SK-N-SH (cell line): ENCODE measurements at regions not wholly inside any gene's neighbourhood (a gene's known extent, or its start where the extent isn't known, plus 50 kb on each side); places are given as distances from the start of the nearest gene placed in this dataset.

Experiments used
- CTCF ChIA-PET: fragments of 300-600, 350-600 bp; formaldehyde crosslinking; extraction: SDS; loops from one replicate; lab custom pipeline; 2021; lab: Yijun Ruan, JAX
- POLR2A ChIA-PET: fragments of 350-600 bp; sonication (Branson Sonifier 250); formaldehyde crosslinking; extraction: SDS; loops from one replicate; lab custom pipeline; 2020; ENCODE audit warnings: antibody characterized with exemption, inconsistent platforms; lab: Yijun Ruan, JAX
- DNase-seq: peaks from one replicate; pipeline ENCODE4 v3.0.0; 2012
- H2AFZ ChIP-seq: fragments of 200-600 bp; sonication (generic); 2 replicates; pipeline ENCODE4 v1.8.1; 2016; ENCODE audit warnings: antibody characterized with exemption, mild to moderate bottlenecking, low read depth
- H3F3A ChIP-seq: fragments of 200-600 bp; sonication (generic); replicated peaks from 2 replicates; pipeline ENCODE3; 2016; ENCODE audit warnings: antibody characterized with exemption, mild to moderate bottlenecking; ENCODE audit not compliant: insufficient read depth
- H3K27ac ChIP-seq, 2 experiments: fragments of 200-500 bp in 1 of 2; fragments of 200-600 bp in 1 of 2; sonication (Bioruptor generic) in 1 of 2; sonication (generic), shearing (Covaris generic) in 1 of 2; 2 replicates each; pipeline versions ENCODE4 v1.5.1 to v1.6.1; 2014 to 2016; ENCODE audit warnings: low read depth in 2 of 2, inconsistent platforms in 1 of 2, low read length in 1 of 2, mild to moderate bottlenecking in 1 of 2, mixed read lengths in 1 of 2
- H3K27me3 ChIP-seq: fragments of 200-600 bp; sonication (generic), shearing (Covaris generic); 2 replicates; pipeline ENCODE4 v1.6.1; 2016; ENCODE audit warnings: mixed run types; ENCODE audit not compliant: insufficient read depth
- H3K36me3 ChIP-seq, 2 experiments: fragments of 200-500 bp in 1 of 2; fragments of 200-600 bp in 1 of 2; sonication (Bioruptor generic) in 1 of 2; sonication (generic) in 1 of 2; replicated peaks in 1 of 2; 2 replicates each; pipeline versions ENCODE3 to v1.5.1; 2014 to 2016; ENCODE audit warnings: low read length in 1 of 2, mild to moderate bottlenecking in 1 of 2; ENCODE audit not compliant: insufficient read depth in 2 of 2, control insufficient read depth in 1 of 2
- H3K4me1 ChIP-seq, 2 experiments: fragments of 200-500 bp in 1 of 2; fragments of 200-600 bp in 1 of 2; sonication (Bioruptor generic) in 1 of 2; sonication (generic), shearing (Covaris generic) in 1 of 2; 2 replicates each; pipeline versions ENCODE4 v1.5.1 to v1.6.1; 2014 to 2016; ENCODE audit warnings: low read depth in 1 of 2, low read length in 1 of 2, mixed run types in 1 of 2; ENCODE audit not compliant: insufficient read depth in 2 of 2, control insufficient read depth in 1 of 2
- H3K4me2 ChIP-seq: fragments of 200-600 bp; sonication (generic), shearing (Covaris generic); 2 replicates; pipeline ENCODE4 v1.6.1; 2017; ENCODE audit warnings: mixed run types
- H3K4me3 ChIP-seq, 2 experiments: fragments of 200-500 bp in 1 of 2; fragments of 200-600 bp in 1 of 2; sonication (Bioruptor generic) in 1 of 2; sonication (generic), shearing (Covaris generic) in 1 of 2; 2 replicates each; pipeline versions ENCODE4 v1.5.1 to v1.8.1; 2014 to 2016; ENCODE audit warnings: low read depth in 2 of 2, inconsistent platforms in 1 of 2, low read length in 1 of 2, mild to moderate bottlenecking in 1 of 2, mixed read lengths in 1 of 2, moderate library complexity in 1 of 2
- H3K79me2 ChIP-seq: fragments of 200-600 bp; sonication (generic); 2 replicates; pipeline ENCODE4 v1.8.1; 2017; ENCODE audit warnings: mild to moderate bottlenecking; ENCODE audit not compliant: insufficient read depth
- H3K9ac ChIP-seq: fragments of 200-600 bp; sonication (generic); 2 replicates; pipeline ENCODE4 v1.6.1; 2017; ENCODE audit warnings: mixed run types
- H3K9me2 ChIP-seq: fragments of 200-600 bp; sonication (generic); 2 replicates; pipeline ENCODE4 v1.6.1; 2017; ENCODE audit warnings: mixed run types
- H3K9me3 ChIP-seq: fragments of 200-600 bp; sonication (generic); 2 replicates; pipeline ENCODE4 v1.6.1; 2017; ENCODE audit warnings: mixed run types, mild to moderate bottlenecking, moderate library complexity
- H4K20me1 ChIP-seq: fragments of 200-600 bp; sonication (generic); 2 replicates; pipeline ENCODE4 v1.6.1; 2017; ENCODE audit warnings: mild to moderate bottlenecking, mixed run types; ENCODE audit not compliant: insufficient read depth
- CHD2 ChIP-seq: fragments of 150-350 bp; IDR thresholded peaks from 2 replicates; pipeline ENCODE4 v1.6.1; 2018; ENCODE audit warnings: low read length; ENCODE audit not compliant: partially characterized antibody
- EP300 ChIP-seq, 2 experiments: IDR thresholded peaks; 2 replicates each; pipeline versions ENCODE4 v1.4.0 to v1.6.1; 2012; ENCODE audit warnings: borderline replicate concordance in 1 of 2, low read depth in 1 of 2, low read length in 1 of 2
- EZH2phosphoT487 ChIP-seq: fragments of 200-600 bp; sonication (generic); IDR thresholded peaks from 2 replicates; pipeline ENCODE4 v1.6.1; 2017; ENCODE audit warnings: low read depth, mixed run types, mild to moderate bottlenecking, antibody characterized with exemption, moderate library complexity, borderline replicate concordance
- FOXJ3 ChIP-seq: sonication (generic); formaldehyde crosslinking; IDR thresholded peaks from 2 replicates; pipeline ENCODE4 v1.5.1; 2020; ENCODE audit warnings: mild to moderate bottlenecking, missing genetic modification reagents
- FOXM1 ChIP-seq: IDR thresholded peaks from 2 replicates; pipeline ENCODE4 v1.4.0; 2012; ENCODE audit warnings: low read depth, mild to moderate bottlenecking
- GATA2 ChIP-seq: sonication (generic); formaldehyde crosslinking; IDR thresholded peaks from 2 replicates; pipeline ENCODE4 v1.5.0; 2020; ENCODE audit warnings: mild to moderate bottlenecking, missing genetic modification reagents
- JUND ChIP-seq: IDR thresholded peaks from 2 replicates; pipeline ENCODE4 v1.4.0; 2012
- NRF1 ChIP-seq: IDR thresholded peaks from 2 replicates; pipeline ENCODE4 v1.6.1; 2012; ENCODE audit warnings: low read depth, mild to moderate bottlenecking, low read length
- RXRA ChIP-seq: IDR thresholded peaks from 2 replicates; pipeline ENCODE4 v1.4.0; 2012; ENCODE audit warnings: low read depth, mild to moderate bottlenecking, borderline replicate concordance
- SIN3A ChIP-seq: IDR thresholded peaks from 2 replicates; pipeline ENCODE4 v1.6.1; 2012; ENCODE audit warnings: low read depth, mild to moderate bottlenecking, low read length, moderate library complexity, borderline replicate concordance
- SMC3 ChIP-seq: IDR thresholded peaks from 2 replicates; pipeline ENCODE4 v1.6.1; 2012; ENCODE audit warnings: low read depth, low read length, improper control_type of control experiment
- WGBS: methylation state at CpG from one replicate; pipeline ENCODE4 v1.1.6; 2017; ENCODE audit warnings: low lambda C conversion rate; 5-methylcytosine and 5-hydroxymethylcytosine counted together
- TF ChIP-seq, protein P1 (sequence below): IDR thresholded peaks from 2 replicates; pipeline ENCODE4; 2012
- TF ChIP-seq, protein P2 (sequence below): IDR thresholded peaks from 2 replicates; pipeline ENCODE4 v1.6.1; 2012; ENCODE audit warnings: mild to moderate bottlenecking, low read depth, low read length, moderate library complexity
- TF ChIP-seq, protein P3 (sequence below): IDR thresholded peaks from 2 replicates; pipeline ENCODE4 v1.4.0; 2012; ENCODE audit warnings: low read depth
- TF ChIP-seq, protein P4 (sequence below): fragments of 200-600 bp; sonication (generic); IDR thresholded peaks from 2 replicates; pipeline ENCODE4 v1.6.1; 2017; ENCODE audit warnings: antibody characterized with exemption, mild to moderate bottlenecking, moderate library complexity
- TF ChIP-seq, protein P5 (sequence below): IDR thresholded peaks from 2 replicates; pipeline ENCODE4 v1.4.0; 2012; ENCODE audit warnings: low read depth, borderline replicate concordance

DNA sequence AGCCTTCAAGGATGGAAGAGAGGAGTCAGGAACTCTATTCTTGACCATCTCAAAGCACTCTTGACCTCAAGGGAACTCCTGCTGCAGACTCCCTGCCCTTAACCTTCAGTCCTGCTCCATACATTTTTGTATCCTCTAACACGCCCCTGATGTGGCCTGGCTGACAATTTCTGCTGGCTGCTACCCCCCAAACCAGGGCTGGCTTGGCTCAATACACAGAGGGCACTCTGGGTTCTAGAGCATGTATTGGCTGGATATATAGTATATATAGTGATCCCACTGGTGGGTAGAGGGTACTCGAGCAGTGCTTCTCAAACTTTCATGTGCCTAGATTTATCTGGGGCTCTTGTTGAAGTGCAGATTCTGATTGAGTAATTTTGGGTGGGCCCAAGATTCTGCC, 101.9 kb downstream of the SMIM20 start:
- H3K9ac ChIP-seq, result peak overlapping the region; percentile 22; the same call in 1 of the 2 replicates
- H4K20me1 ChIP-seq, result no peaks in the 10 kb centered on the region
- H3K27me3 ChIP-seq, result no peaks in the 10 kb centered on the region
- no peaks in the 10 kb centered on the region for H3K79me2 ChIP-seq
- no peak for DNase-seq
- no peaks in the 10 kb centered on the region for H3K9me2 ChIP-seq
- H3K4me1 ChIP-seq, result peaks cover 0 to 6% of the 10 kb centered on the region in 2 experiments; a peak in 2 of 4 replicates
- TF ChIP-seq FOXJ3 (no peak), SIN3A (no peak)
- H3K27ac ChIP-seq, result peak overlapping the region in 1 of 2 experiments; percentile 52; a peak in 2 of 4 replicates
- POLR2A ChIA-PET, result no interaction called here
- no peak overlapping the region for H3K4me3 ChIP-seq
- no peak overlapping the region for H2AFZ ChIP-seq
- no peaks in the 10 kb centered on the region for H3K36me3 ChIP-seq
- H3K9me3 ChIP-seq, result no peaks in the 10 kb centered on the region
- CTCF ChIA-PET, result interaction anchor here (0.9 to 2.4 kb wide), 2 partner anchors 13 to 28 kb away, joined by 3 to 8 read pairs; no protein-coding TSS in a partner anchor
- WGBS, result 22% methylated on average over 2 of the region's 2 CpGs
- no peaks in the 10 kb centered on the region for H3F3A ChIP-seq
- no peak overlapping the region for H3K4me2 ChIP-seq

DNA sequence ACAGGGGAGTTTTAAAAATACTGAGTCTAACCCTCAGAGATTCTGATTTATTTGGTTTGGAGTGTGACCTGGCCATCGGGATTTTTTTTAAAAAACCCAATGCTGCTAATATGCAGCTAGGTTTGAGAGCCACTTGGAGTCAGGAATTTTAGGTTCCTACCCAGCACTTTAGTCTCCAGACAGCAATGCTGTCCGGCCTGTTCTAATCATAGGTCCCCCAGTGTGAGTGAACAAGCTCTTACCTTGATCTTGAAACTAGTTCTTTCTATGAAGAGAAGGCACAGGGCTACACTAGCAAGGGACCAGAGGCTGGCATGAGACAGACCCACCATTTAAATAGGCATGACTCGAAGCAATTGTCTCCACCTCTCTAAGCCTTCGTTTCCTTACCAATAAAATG, 103.5 kb downstream of the SMIM20 start:
- Histone ChIP-seq H3K4me2 (no peak overlapping the region), H4K20me1 (no peaks in the 10 kb centered on the region), H3K4me1 (peaks cover 0 to 8% of the 10 kb centered on the region in 2 experiments; a peak in 2 of 4 replicates), H2AFZ (no peak overlapping the region), H3K36me3 (no peaks in the 10 kb centered on the region), H3K79me2 (no peaks in the 10 kb centered on the region), H3F3A (no peaks in the 10 kb centered on the region), H3K9me3 (no peaks in the 10 kb centered on the region), H3K27me3 (no peaks in the 10 kb centered on the region), H3K9me2 (no peaks in the 10 kb centered on the region), H3K9ac (no peak overlapping the region), H3K4me3 (no peak overlapping the region), H3K27ac (no peak overlapping the region)
- TF ChIP-seq CHD2 (no peak), EZH2phosphoT487 (no peak), RXRA (no peak), GATA2 (CRISPR knock-in tag) (no peak), SIN3A (no peak), NRF1 (no peak), EP300 (IDR thresholded peaks at IDR 0.05; ENCODE audit: borderline replicate concordance in 1 of 2, low read depth in 1 of 2, low read length in 1 of 2) (no peak), SMC3 (no peak), JUND (no peak), FOXM1 (no peak)
- TF ChIP-seq, protein P1, sequence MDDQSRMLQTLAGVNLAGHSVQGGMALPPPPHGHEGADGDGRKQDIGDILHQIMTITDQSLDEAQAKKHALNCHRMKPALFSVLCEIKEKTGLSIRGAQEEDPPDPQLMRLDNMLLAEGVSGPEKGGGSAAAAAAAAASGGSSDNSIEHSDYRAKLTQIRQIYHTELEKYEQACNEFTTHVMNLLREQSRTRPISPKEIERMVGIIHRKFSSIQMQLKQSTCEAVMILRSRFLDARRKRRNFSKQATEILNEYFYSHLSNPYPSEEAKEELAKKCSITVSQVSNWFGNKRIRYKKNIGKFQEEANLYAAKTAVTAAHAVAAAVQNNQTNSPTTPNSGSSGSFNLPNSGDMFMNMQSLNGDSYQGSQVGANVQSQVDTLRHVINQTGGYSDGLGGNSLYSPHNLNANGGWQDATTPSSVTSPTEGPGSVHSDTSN, result no peak
- TF ChIP-seq, protein P2, sequence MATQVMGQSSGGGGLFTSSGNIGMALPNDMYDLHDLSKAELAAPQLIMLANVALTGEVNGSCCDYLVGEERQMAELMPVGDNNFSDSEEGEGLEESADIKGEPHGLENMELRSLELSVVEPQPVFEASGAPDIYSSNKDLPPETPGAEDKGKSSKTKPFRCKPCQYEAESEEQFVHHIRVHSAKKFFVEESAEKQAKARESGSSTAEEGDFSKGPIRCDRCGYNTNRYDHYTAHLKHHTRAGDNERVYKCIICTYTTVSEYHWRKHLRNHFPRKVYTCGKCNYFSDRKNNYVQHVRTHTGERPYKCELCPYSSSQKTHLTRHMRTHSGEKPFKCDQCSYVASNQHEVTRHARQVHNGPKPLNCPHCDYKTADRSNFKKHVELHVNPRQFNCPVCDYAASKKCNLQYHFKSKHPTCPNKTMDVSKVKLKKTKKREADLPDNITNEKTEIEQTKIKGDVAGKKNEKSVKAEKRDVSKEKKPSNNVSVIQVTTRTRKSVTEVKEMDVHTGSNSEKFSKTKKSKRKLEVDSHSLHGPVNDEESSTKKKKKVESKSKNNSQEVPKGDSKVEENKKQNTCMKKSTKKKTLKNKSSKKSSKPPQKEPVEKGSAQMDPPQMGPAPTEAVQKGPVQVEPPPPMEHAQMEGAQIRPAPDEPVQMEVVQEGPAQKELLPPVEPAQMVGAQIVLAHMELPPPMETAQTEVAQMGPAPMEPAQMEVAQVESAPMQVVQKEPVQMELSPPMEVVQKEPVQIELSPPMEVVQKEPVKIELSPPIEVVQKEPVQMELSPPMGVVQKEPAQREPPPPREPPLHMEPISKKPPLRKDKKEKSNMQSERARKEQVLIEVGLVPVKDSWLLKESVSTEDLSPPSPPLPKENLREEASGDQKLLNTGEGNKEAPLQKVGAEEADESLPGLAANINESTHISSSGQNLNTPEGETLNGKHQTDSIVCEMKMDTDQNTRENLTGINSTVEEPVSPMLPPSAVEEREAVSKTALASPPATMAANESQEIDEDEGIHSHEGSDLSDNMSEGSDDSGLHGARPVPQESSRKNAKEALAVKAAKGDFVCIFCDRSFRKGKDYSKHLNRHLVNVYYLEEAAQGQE, result no peak
- TF ChIP-seq, protein P3, sequence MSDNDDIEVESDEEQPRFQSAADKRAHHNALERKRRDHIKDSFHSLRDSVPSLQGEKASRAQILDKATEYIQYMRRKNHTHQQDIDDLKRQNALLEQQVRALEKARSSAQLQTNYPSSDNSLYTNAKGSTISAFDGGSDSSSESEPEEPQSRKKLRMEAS, result no peak
- TF ChIP-seq, protein P4, sequence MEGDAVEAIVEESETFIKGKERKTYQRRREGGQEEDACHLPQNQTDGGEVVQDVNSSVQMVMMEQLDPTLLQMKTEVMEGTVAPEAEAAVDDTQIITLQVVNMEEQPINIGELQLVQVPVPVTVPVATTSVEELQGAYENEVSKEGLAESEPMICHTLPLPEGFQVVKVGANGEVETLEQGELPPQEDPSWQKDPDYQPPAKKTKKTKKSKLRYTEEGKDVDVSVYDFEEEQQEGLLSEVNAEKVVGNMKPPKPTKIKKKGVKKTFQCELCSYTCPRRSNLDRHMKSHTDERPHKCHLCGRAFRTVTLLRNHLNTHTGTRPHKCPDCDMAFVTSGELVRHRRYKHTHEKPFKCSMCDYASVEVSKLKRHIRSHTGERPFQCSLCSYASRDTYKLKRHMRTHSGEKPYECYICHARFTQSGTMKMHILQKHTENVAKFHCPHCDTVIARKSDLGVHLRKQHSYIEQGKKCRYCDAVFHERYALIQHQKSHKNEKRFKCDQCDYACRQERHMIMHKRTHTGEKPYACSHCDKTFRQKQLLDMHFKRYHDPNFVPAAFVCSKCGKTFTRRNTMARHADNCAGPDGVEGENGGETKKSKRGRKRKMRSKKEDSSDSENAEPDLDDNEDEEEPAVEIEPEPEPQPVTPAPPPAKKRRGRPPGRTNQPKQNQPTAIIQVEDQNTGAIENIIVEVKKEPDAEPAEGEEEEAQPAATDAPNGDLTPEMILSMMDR, result no peak
- TF ChIP-seq, protein P5, sequence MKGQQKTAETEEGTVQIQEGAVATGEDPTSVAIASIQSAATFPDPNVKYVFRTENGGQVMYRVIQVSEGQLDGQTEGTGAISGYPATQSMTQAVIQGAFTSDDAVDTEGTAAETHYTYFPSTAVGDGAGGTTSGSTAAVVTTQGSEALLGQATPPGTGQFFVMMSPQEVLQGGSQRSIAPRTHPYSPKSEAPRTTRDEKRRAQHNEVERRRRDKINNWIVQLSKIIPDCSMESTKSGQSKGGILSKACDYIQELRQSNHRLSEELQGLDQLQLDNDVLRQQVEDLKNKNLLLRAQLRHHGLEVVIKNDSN, result no peak
- ChIA-PET CTCF (interaction anchor here (0.6 kb wide), 1 partner anchor 313 kb away, joined by 3 read pairs; no protein-coding TSS in a partner anchor), POLR2A (no interaction called here)
- WGBS, result 30% methylated on average over 4 of the region's 4 CpGs
- no peak for DNase-seq
